ENCODE measurements at regions not wholly inside any gene's neighbourhood (a gene's known extent, or its start where the extent isn't known, plus 50 kb on each side); places are given as distances from the start of the nearest gene placed in this dataset.

- no peak overlapping the region for H2BK15ac ChIP-seq (ENCODE audit: low read depth, poor library complexity, severe bottlenecking)
- no peaks in the 10 kb centered on the region for H3K79me1 ChIP-seq (replicated peaks; ENCODE audit: low read length, poor library complexity, severe bottlenecking)
- no peak overlapping the region for H3K9ac ChIP-seq (ENCODE audit: low read length)
- H3K36me3 ChIP-seq (ENCODE audit: control insufficient read depth in 1 of 2, insufficient read depth in 2 of 2, low read depth in 1 of 2, low read length in 2 of 2), result no peaks in the 10 kb centered on the region
- H2AK5ac ChIP-seq (ENCODE audit: low read length, severe bottlenecking), result no peak overlapping the region
- H2AFZ ChIP-seq (ENCODE audit: low read depth, low read length), result no peak overlapping the region
- no peak overlapping the region for H3K18ac ChIP-seq (ENCODE audit: low read depth in 1 of 2, low read length in 2 of 2)
- DNase-seq, result no peak
- no peak overlapping the region for H4K8ac ChIP-seq (ENCODE audit: low read length)
- H2BK120ac ChIP-seq (ENCODE audit: low read depth, low read length), result no peak overlapping the region
- no peaks in the 10 kb centered on the region for H3K9me3 ChIP-seq (ENCODE audit: control insufficient read depth, low read length)
- H2BK12ac ChIP-seq (ENCODE audit: low read length in 2 of 2), result no peak overlapping the region
- H3K23ac ChIP-seq (ENCODE audit: low read length in 2 of 2), result no peak overlapping the region
- H3K4me3 ChIP-seq (ENCODE audit: insufficient read depth in 1 of 2, low read depth in 1 of 2, low read length in 2 of 2), result no peak overlapping the region
- no peak overlapping the region for H3K14ac ChIP-seq (ENCODE audit: low read length in 2 of 2)
- H3K27ac ChIP-seq (ENCODE audit: low read length, poor library complexity, severe bottlenecking), result no peak overlapping the region
- H3K4me2 ChIP-seq (ENCODE audit: low read length, poor library complexity, severe bottlenecking), result no peak overlapping the region
- no peak overlapping the region for H2BK5ac ChIP-seq (ENCODE audit: low read depth, low read length, poor library complexity, severe bottlenecking)
- H4K91ac ChIP-seq (ENCODE audit: low read length), result no peak overlapping the region
- no peaks in the 10 kb centered on the region for H3K4me1 ChIP-seq (ENCODE audit: control insufficient read depth, insufficient read depth, low read depth, low read length)
- H3K27me3 ChIP-seq (ENCODE audit: control insufficient read depth in 1 of 2, insufficient read depth in 1 of 2, low read length in 2 of 2), result no peaks in the 10 kb centered on the region
- H3K4ac ChIP-seq (ENCODE audit: low read depth in 1 of 2, low read length in 2 of 2), result no peak overlapping the region
These were observed 519.1 kb upstream of the SEL1L start for GRCh38 chr14:82052778-82053177.

- 75% methylated on average over 1 of the region's 1 CpG for WGBS
- H2BK15ac ChIP-seq (ENCODE audit: low read depth, poor library complexity, severe bottlenecking), result no peak overlapping the region
- no peak overlapping the region for H2BK5ac ChIP-seq (ENCODE audit: low read depth, low read length, poor library complexity, severe bottlenecking)
- no peaks in the 10 kb centered on the region for H3K79me1 ChIP-seq (replicated peaks; ENCODE audit: low read length, poor library complexity, severe bottlenecking)
- no peak overlapping the region for H3K27ac ChIP-seq (ENCODE audit: low read length, poor library complexity, severe bottlenecking)
- no peak overlapping the region for H2BK12ac ChIP-seq (ENCODE audit: low read length in 2 of 2)
- peaks cover 7% of the 10 kb centered on the region for H3K9me3 ChIP-seq (ENCODE audit: control insufficient read depth, low read length)
- H3K4me3 ChIP-seq (ENCODE audit: insufficient read depth in 1 of 2, low read depth in 1 of 2, low read length in 2 of 2), result no peak overlapping the region
- H2AK5ac ChIP-seq (ENCODE audit: low read length, severe bottlenecking), result no peak overlapping the region
- no peak overlapping the region for H3K18ac ChIP-seq (ENCODE audit: low read depth in 1 of 2, low read length in 2 of 2)
- DNase-seq, result no peak
- H3K4me2 ChIP-seq (ENCODE audit: low read length, poor library complexity, severe bottlenecking), result no peak overlapping the region
- no peak overlapping the region for H4K91ac ChIP-seq (ENCODE audit: low read length)
- H3K36me3 ChIP-seq (ENCODE audit: control insufficient read depth in 1 of 2, insufficient read depth in 2 of 2, low read depth in 1 of 2, low read length in 2 of 2), result no peaks in the 10 kb centered on the region
- no peak overlapping the region for H3K4ac ChIP-seq (ENCODE audit: low read depth in 1 of 2, low read length in 2 of 2)
- no peak overlapping the region for H3K14ac ChIP-seq (ENCODE audit: low read length in 2 of 2)
- H3K4me1 ChIP-seq (ENCODE audit: control insufficient read depth, insufficient read depth, low read depth, low read length), result no peaks in the 10 kb centered on the region
- no peak overlapping the region for H2BK120ac ChIP-seq (ENCODE audit: low read depth, low read length)
- H3K27me3 ChIP-seq (ENCODE audit: control insufficient read depth in 1 of 2, insufficient read depth in 1 of 2, low read length in 2 of 2), result no peaks in the 10 kb centered on the region
- no peak overlapping the region for H4K8ac ChIP-seq (ENCODE audit: low read length)
- H2AFZ ChIP-seq (ENCODE audit: low read depth, low read length), result no peak overlapping the region
- H3K23ac ChIP-seq (ENCODE audit: low read length in 2 of 2), result no peak overlapping the region
- H3K9ac ChIP-seq (ENCODE audit: low read length), result no peak overlapping the region
These were observed 522.0 kb upstream of the SEL1L start for GRCh38 chr14:82055515-82056115.

- no peak overlapping the region for H2AK5ac ChIP-seq (ENCODE audit: low read length, severe bottlenecking)
- H4K91ac ChIP-seq (ENCODE audit: low read length), result no peak overlapping the region
- no peaks in the 10 kb centered on the region for H3K27me3 ChIP-seq (ENCODE audit: control insufficient read depth in 1 of 2, insufficient read depth in 1 of 2, low read length in 2 of 2)
- H3K9ac ChIP-seq (ENCODE audit: low read length), result no peak overlapping the region
- no peak overlapping the region for H3K27ac ChIP-seq (ENCODE audit: low read length, poor library complexity, severe bottlenecking)
- no peak overlapping the region for H3K18ac ChIP-seq (ENCODE audit: low read depth in 1 of 2, low read length in 2 of 2)
- no peak overlapping the region for H2BK5ac ChIP-seq (ENCODE audit: low read depth, low read length, poor library complexity, severe bottlenecking)
- no peak overlapping the region for H4K8ac ChIP-seq (ENCODE audit: low read length)
- H2BK15ac ChIP-seq (ENCODE audit: low read depth, poor library complexity, severe bottlenecking), result no peak overlapping the region
- H3K9me3 ChIP-seq (ENCODE audit: control insufficient read depth, low read length), result peaks cover 7% of the 10 kb centered on the region
- H3K4me2 ChIP-seq (ENCODE audit: low read length, poor library complexity, severe bottlenecking), result no peak overlapping the region
- H3K79me1 ChIP-seq (replicated peaks; ENCODE audit: low read length, poor library complexity, severe bottlenecking), result no peaks in the 10 kb centered on the region
- WGBS, result 26% methylated on average over 2 of the region's 3 CpGs
- H3K14ac ChIP-seq (ENCODE audit: low read length in 2 of 2), result no peak overlapping the region
- H3K4me3 ChIP-seq (ENCODE audit: insufficient read depth in 1 of 2, low read depth in 1 of 2, low read length in 2 of 2), result no peak overlapping the region
- H3K4ac ChIP-seq (ENCODE audit: low read depth in 1 of 2, low read length in 2 of 2), result no peak overlapping the region
- no peak overlapping the region for H3K23ac ChIP-seq (ENCODE audit: low read length in 2 of 2)
- no peaks in the 10 kb centered on the region for H3K36me3 ChIP-seq (ENCODE audit: control insufficient read depth in 1 of 2, insufficient read depth in 2 of 2, low read depth in 1 of 2, low read length in 2 of 2)
- no peak overlapping the region for H2BK12ac ChIP-seq (ENCODE audit: low read length in 2 of 2)
- H2BK120ac ChIP-seq (ENCODE audit: low read depth, low read length), result no peak overlapping the region
- no peaks in the 10 kb centered on the region for H3K4me1 ChIP-seq (ENCODE audit: control insufficient read depth, insufficient read depth, low read depth, low read length)
- no peak for DNase-seq
- no peak overlapping the region for H2AFZ ChIP-seq (ENCODE audit: low read depth, low read length)
These were observed 526.6 kb upstream of the SEL1L start for GRCh38 chr14:82060219-82060618.

- no peak overlapping the region for H2AFZ ChIP-seq (ENCODE audit: low read depth, low read length)
- H2BK15ac ChIP-seq (ENCODE audit: low read depth, poor library complexity, severe bottlenecking), result no peak overlapping the region
- H2AK5ac ChIP-seq (ENCODE audit: low read length, severe bottlenecking), result no peak overlapping the region
- no peak overlapping the region for H2BK5ac ChIP-seq (ENCODE audit: low read depth, low read length, poor library complexity, severe bottlenecking)
- H3K18ac ChIP-seq (ENCODE audit: low read depth in 1 of 2, low read length in 2 of 2), result no peak overlapping the region
- H3K4me3 ChIP-seq (ENCODE audit: insufficient read depth in 1 of 2, low read depth in 1 of 2, low read length in 2 of 2), result no peak overlapping the region
- no peak overlapping the region for H3K27ac ChIP-seq (ENCODE audit: low read length, poor library complexity, severe bottlenecking)
- no peak for DNase-seq
- no peak overlapping the region for H4K8ac ChIP-seq (ENCODE audit: low read length)
- WGBS, result 74% methylated on average over 10 of the region's 11 CpGs
- H2BK120ac ChIP-seq (ENCODE audit: low read depth, low read length), result no peak overlapping the region
- H2BK12ac ChIP-seq (ENCODE audit: low read length in 2 of 2), result no peak overlapping the region
- H3K9ac ChIP-seq (ENCODE audit: low read length), result no peak overlapping the region
- H3K4me2 ChIP-seq (ENCODE audit: low read length, poor library complexity, severe bottlenecking), result no peak overlapping the region
- H4K91ac ChIP-seq (ENCODE audit: low read length), result no peak overlapping the region
- H3K4ac ChIP-seq (ENCODE audit: low read depth in 1 of 2, low read length in 2 of 2), result no peak overlapping the region
- H3K36me3 ChIP-seq (ENCODE audit: control insufficient read depth in 1 of 2, insufficient read depth in 2 of 2, low read depth in 1 of 2, low read length in 2 of 2), result no peaks in the 10 kb centered on the region
- H3K79me1 ChIP-seq (replicated peaks; ENCODE audit: low read length, poor library complexity, severe bottlenecking), result no peaks in the 10 kb centered on the region
- no peaks in the 10 kb centered on the region for H3K27me3 ChIP-seq (ENCODE audit: control insufficient read depth in 1 of 2, insufficient read depth in 1 of 2, low read length in 2 of 2)
- H3K14ac ChIP-seq (ENCODE audit: low read length in 2 of 2), result no peak overlapping the region
- no peaks in the 10 kb centered on the region for H3K9me3 ChIP-seq (ENCODE audit: control insufficient read depth, low read length)
- H3K4me1 ChIP-seq (ENCODE audit: control insufficient read depth, insufficient read depth, low read depth, low read length), result no peaks in the 10 kb centered on the region
- no peak overlapping the region for H3K23ac ChIP-seq (ENCODE audit: low read length in 2 of 2)
These were observed 533.7 kb upstream of the SEL1L start for GRCh38 chr14:82067221-82067875.
